ELF-1 (cell line): ENCODE measurements at regions not wholly inside any gene's neighbourhood (a gene's known extent, or its start where the extent isn't known, plus 50 kb on each side); places are given as distances from the start of the nearest gene placed in this dataset.
"Not testable (repeated sequence)": the region's sequence is repeated elsewhere in the genome, so short reads cannot be mapped to it uniquely, and the experiment has no call there.

Source experiments
- DNase-seq: peaks from one replicate; pipeline ENCODE4 v3.0.0-alpha.2; 2016; ENCODE audit warnings: low read depth, low spot score

DNA sequence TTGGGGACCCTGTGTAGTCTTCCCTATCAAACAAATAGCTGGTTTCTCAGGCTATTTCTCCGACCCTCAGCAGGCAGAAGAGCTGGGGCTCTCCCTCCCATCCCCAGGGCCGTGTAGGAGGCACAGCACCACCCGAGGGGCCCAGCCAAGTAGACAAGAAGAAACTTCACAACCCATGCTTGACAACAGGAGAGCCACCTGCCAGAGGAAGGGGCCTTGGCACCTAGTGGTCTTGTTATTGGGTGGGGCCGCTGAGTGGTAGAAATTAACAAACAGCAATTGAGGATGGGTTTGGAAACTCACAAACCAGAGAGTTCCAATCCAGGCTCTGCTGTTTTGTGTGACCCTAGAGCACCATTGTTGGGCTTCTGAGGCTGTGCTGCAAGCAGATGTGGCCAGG lies 108.5 kb upstream of the CHD6 start:
- no peak for DNase-seq

DNA sequence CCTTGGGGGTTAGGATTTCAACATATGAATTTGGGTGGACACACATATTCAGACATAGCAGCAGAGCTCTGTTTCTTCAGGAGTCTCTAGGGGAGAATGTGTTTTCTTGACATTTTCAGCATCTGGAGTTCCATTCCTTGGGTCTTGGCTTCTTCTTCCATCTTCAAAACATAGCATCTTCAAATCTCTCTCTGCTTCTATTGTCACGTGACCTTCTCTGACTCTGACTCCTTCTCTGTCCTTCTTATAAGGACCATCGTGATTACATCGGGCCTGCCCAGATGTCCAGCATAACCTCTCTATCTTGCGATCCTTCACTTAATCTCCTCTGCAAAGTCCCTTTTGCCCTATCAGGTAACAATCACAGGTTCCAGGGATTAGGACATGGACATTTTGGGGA lies 101.0 kb upstream of the CHD6 start:
- no peak for DNase-seq

DNA sequence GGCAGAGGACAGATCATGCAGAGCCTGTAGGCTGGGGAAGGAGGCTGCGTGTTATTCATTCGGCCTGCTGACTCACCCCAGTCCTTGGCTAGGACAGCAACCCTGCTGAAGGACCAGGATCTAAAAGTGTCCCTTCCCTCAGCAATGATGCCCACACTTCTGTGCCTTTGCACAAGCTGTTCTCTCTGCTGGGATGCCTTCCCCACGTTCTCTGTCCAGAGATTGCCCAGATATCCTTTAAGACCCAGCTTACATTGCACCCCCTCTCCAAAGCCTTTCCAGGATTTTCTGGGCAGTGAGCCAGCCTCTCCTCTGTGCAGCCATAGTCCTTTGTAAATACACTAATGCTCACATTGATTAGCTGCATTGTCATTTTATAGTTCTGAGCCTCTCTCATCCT lies 99.3 kb upstream of the CHD6 start:
- DNase-seq: no peak

DNA sequence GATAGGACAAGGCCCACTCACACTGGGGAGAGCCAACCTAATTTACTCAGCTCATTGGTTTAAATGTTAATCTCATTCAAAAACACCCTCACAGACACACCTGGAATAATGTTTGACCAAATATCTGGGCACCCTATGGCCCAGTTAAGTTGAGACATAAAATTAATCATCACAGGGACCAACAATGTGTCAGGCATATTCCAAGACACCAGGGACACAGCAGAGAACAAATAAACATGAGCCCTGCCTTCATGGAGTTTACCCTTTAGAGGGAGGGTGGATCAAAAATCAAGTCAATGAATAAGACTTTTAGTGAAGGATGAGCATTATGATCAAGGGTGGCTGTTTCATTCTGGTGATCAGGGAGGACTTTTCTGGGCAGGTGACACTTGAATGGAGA lies 98.7 kb upstream of the CHD6 start:
- DNase-seq: no peak

DNA sequence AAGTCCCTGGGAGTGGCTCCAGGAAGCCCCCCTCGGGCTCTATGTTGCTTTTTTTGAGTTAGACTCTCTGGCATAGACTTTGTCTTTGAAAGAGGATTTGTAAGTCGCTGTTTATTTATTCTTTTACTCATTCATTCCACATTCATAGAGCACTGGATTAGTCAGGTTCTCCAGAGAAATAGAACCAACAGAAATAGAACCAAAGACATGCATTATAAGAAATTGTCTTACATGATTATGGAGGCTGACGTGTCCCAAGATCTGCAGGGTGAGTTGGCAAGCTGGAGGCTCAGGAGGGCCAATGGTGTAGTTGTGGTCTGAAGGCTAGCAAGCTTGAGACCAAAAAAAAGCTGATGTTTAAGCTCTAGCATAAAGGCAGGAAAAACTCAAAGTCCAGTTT lies 98.3 kb upstream of the CHD6 start:
- DNase-seq: no peak

DNA sequence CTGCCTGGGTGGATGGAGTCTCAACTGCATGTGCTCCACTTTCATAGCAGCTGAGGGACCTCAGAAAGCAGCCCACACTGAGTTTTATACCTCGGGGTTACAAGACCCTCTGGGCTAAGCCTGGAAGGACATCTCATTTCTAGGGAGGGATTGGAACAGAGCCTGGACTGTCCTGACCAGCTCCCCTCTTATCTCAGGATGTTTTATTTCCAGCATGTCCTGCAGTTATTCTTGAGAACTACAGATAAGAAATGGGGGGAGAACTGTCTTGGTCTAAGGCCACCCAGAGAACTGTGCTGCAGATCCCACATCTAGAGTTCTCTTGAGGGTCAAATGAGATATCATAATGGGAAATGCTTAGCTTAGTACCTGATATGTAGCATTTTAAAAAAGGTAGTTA lies 97.3 kb upstream of the CHD6 start:
- DNase-seq: no peak

DNA sequence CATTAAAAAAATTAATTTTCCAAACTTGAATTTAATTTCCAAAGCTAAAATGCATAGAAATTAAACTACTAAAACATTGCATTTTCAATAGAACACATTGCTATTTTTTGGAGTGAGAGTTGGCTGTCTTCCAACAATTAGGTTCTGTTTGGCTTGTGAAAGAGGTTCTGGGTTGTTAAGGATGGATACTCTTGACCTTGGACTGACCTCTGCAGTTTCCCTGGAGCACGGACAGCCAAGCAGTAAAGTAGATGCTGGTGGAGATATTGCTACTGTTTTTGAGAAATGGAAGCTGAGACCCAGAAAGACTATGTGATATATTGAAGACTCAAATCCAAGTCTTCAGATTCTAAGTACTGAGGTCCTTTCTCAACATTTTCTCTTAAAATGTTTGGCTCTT lies 95.9 kb upstream of the CHD6 start:
- no peak for DNase-seq

DNA sequence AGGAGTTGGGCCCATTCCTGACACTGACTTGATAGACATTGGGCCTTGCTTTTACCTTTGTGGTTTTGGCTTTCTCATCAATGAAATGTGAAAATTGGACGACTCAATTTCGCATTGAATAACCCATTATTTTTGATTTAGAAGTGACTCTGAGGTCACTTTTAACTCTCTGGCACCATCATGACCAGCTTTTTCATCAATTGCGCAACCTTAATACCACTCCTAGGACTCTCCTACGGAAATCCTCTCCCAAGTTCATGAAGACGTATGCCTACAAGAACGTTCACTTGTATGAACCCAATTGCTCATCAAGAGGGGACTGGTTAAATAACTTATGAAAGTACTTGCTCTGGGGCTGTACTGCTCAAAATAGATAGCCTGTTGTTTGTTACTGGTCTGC lies 86.7 kb upstream of the CHD6 start:
- no peak for DNase-seq

DNA sequence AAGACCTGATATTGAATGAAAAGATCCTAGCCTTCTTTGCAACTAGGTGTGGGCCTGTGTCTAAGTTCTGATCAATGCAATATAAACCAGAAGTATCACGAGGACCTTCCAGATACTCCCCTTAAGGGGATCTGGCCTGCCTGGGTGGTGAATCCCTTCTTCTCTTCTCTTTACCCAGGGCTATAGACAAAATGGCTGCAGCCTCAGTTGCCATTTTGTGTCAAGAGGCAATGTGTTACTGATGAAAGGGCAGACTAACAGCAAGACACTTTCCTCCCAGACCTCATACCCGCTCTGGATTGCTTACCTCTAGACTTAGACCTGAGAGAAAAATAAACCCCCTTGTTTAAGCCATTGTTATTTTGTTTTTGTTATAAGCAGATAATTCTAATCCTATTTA lies 84.5 kb upstream of the CHD6 start:
- no peak for DNase-seq

DNA sequence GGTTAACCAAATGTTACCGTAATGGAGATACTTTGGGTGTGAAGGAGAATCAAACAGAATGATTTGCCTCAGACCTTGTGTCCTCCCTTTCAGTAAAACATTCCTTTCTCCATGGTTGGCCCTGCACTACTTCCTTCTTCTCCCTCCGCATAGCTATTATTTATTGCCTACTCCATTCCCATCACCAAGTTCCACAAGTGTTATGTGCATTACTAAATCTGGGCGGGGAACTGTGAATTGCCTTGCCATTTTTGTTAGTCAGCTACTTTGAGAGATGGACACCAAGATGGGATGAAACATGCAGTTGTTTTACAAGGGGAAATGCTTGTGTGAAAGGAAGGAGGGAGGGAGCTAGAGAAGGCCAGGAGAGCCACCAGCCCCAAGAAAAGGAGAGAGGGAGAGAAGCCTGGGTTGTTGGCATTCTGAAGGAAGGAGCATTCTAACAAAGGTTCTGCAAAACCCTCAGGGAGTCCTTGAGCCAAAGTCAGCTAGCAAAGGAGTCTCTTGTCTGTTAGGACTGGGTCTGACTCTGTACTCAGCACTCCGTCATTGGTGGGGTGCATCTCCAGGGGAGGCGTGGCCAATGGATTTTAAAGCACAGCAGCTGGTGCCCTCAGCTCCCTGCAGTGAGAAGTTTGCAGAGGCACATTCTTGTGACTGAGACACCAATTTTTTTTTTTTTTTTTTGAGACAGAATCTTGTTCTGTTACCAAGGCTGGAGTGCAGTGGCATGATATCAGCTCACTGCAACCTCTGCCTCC lies 83.6 kb upstream of the CHD6 start:
- peak; percentile 24 for DNase-seq

DNA sequence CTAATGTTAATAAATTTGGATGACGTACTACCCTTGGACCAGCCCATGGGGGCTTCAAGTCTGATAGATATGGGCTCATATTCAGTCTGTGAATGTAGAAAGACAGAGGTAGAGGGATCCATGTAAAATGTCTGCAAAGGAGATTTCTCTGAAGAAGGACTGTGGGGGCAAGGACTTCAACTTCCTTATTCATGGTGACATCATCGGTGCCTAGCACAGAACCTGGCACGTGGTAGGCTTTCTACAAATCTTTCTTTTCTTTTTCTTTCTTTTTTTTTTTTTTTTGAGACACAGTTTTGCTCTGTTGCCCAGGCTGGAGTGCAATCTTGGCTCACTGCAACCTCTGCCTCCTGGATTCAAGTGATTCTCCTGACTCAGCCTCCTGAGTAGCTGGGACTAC lies 81.5 kb upstream of the CHD6 start:
- DNase-seq: not testable (repeated sequence)

DNA sequence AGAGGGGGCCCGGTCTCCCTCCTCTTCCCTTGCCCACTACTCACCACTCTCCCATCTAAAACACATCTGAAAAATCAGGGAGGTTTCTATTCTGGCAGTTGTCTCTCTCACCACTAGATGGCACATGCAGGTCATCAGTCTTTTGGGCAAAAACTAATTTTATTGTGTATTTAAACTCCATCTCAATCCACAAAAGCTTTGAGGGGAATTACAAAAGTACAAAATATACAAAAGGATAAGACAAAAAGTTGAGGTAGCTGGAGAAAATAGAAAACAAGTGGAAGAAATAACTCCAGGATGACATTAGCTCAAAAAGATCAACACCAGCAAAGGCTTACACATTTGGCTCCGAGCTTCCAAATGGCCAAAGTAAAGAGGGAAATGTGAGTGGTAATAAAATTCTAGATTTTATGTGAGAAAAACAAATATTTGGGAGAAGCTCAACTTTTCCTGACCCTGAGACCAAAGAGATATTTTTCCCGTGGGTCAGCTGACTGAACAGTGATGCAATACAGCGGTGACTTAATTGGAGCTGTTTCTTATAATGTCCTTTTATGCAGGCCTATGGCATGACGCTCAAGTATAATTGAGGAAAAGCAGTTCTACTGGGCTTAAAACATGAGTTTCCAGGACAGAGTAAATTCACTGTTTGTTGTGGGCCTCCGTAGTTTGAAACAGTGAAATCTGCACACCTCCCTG lies 79.8 kb upstream of the CHD6 start:
- peak; percentile 36 for DNase-seq

DNA sequence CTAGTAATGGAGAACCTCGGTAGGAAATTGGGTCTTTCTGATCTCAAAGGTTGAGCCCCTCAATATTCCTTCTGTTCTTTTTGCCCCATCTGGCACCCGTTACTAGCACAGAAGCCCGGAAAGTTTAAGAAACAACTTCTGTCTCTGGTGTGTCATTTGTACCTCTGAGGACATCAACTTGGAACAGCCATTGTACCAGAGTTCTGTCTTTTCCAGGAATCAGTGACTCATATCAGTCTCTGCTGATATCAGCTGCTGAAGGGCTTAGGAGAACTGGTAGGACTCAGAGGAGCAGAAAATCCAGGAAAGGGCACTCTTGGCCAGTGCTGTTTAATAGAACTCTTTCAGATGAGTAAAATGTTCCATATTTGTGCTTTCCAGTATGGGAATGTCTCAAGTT lies 78.3 kb upstream of the CHD6 start:
- no peak for DNase-seq

DNA sequence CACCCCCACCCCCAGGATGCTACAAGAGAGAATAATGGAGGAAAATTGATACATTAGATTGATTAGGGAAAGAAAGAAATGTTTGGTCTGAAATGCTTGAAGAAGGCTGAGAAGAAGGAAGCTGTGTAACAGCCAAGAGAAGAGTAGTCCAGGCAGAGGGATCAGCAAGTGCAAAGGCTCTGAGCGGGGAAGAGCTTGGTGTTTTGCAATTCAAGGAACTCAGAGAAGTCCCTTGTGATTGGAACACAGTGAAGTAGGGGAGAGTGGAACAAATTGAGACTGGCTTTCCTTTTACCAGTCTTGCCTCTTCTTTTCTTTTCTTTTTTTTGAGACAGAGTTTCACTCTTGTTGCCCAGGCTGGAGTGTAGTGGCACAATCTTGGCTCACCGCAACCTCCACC lies 76.6 kb upstream of the CHD6 start:
- DNase-seq: no peak

DNA sequence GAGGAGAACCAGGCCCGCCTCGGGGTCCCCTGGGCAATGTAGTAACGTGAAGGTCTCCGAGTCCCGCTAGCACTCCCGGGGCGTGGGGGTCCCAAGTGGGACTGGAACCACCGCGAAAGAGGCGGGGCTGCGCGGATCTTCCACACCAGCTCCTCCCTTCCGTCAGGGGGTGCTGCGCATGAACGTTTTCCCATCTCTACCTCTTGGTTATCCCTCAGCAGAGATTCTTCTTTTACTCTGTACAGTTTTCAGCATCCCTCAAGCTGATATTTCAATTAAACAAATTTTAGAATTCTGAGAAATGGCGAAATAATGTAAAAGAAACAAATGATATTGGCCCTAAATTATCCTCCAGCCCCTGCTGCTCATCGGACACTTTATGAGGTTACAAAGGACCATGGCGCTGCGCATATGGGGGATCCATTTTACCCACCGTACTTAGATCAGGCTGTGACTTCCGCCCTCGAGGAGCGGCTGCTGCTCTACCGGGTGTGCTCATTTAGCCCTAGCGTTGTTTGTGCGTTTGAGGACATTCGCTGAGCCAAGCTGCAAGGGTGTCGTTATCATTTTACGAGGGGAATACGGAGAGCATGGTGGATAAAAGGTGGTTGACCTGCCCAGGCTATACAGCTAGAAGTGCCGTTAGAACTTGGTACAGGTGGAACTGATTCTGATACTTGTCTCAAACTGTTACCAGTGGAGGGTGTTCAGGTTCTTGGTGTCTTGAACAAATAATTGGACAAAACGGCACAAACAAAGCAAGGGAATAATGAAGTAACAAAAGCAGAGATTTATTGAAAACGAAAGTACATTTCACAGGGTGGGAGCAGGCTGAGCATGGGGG lies 75.2 kb upstream of the CHD6 start:
- peak; percentile 88 for DNase-seq

DNA sequence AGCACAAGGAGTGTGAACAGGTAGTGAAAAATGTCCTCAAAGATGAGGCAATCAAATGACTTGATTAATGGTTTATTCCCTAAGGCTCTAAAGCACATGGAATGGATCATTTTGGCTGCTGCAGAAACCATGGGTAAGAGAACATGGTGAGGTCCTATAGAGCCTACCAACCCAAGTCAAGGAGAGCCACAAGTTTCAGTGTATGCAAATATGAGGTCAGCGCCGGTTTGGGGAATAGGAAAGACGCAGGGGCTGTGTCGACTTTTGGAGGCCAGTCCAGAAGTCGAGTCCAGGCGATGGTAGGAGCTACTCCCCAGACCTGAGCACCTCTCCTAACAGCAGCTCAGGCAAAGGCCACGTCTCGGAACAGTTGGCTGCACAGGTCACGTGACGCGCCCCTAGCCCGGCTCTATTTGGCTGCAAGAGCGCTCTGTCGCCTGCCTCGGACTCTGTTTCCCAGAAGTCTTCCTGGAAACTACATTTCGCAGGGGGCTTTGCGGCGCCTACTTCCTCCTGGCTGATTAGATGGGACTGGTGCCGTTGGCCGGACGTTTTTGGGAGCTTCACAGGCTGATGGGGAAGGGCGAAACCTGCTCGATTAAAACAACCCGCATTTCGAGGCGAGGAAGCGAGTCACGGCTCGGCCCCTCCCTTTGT lies 74.4 kb upstream of the CHD6 start:
- DNase-seq: peak; percentile 96

DNA sequence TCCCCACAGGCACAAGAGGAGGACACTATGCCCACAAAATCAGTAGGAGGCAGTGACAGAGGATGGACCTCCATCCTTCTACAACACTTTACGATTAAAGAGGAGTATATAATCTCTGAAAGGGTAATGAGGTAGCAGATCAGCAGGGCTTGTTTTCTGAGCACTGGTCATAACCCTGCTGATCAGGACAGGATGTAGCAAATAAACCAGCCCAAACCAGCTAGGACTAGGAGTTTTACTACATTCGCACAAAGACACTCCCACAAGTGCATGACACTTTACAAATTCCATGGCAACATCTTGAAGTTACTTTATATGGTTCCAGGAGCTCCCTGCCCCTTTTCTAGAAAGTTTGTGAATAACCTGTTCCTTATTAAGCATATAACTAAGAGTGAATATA lies 73.3 kb upstream of the CHD6 start:
- DNase-seq: no peak

DNA sequence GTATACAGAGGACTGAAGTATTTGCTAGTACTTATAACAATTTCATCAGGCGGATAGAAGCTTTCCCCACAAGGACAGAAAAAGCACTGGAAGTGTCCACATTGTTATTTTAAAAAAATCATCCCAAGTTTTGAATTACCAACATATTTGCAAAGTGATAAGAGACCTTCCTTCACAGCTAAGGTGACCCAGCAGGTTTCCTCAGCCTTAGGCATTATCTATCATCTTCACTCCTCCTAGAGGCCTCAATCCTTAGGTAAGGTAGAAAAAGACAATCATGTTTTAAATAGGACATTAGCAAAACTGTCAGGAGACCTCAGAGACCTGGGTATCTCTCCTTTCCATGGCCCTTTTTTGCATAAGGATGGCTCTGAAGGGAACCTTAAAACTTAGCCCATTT lies 72.5 kb upstream of the CHD6 start:
- no peak for DNase-seq

DNA sequence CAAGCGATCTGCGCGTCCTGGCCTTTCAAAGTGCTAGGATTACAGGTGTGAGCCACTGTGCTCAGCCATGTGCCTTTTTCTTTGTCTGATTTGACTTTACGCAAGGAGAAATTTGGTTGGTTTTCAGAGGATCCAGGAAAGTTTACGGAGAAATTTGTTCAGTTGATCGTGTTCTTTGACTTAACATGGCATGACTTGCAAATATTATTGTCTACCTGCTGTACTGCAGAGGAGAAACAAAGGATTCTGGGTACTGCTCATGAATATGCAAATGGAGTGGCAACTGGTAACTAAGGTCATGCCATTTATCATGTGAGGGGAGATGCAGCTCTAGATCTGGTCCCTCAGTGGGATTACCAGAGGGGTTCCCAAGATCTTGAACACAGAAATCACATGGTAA lies 68.8 kb upstream of the CHD6 start:
- DNase-seq: no peak

DNA sequence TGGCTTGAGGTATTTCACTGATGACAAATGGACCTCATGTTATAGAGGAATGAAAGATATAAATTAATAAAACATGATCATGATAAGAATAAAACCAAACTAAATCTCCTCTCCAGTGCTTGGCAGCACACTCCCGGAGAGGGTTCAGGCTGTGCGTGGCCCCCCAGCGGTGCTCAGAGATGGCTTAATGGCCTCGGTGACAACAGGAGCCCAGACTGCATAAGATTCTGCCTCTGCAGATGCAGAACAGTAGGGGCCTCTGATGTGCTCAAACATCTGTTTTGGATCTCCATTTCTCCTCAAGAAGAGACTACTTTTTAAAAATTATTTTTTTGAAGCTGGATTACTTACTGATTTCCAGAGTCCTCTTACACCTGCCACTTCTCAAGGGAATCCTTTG lies 67.0 kb upstream of the CHD6 start:
- not testable (repeated sequence) for DNase-seq

DNA sequence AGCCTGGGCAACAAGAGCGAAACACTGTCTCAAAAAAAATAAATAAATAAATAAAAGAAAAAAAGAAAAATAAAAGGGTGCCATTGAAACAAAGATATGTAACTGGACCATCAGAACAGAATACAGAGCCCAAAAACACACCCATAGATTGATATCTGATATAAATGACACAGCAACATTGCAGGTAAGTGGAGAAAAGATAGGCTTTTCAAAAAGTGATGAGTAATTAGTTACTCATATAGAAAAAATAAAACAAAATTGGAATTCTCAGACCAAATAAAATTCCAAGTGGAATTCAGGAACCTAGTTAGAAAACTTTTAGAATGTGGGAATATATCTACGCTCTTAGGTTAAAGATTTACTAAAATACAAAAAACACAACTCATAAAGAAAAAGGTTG lies 60.6 kb upstream of the CHD6 start:
- no peak for DNase-seq

DNA sequence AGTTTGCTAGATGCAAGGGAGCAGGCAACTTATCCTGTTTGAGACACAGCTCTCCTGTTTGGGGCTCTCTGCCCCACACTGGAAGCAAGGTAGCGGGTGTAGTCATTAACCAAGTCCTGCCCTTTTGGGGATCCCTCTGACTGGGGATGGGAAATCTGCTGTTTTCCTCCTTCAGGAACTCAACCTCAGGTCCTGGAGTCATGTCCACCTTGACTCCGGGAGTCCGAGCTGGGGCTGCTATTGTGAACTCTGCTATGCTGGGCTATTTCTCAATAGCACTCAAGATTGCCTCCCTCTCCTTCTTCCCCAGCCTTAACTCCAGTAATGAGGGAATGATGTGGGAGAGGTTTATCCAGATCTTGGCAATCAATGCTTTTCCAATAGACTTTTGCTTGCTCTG lies 54.1 kb upstream of the CHD6 start:
- no peak for DNase-seq
